H9 (cell line): ENCODE measurements at regions not wholly inside any gene's neighbourhood (a gene's known extent, or its start where the extent isn't known, plus 50 kb on each side); places are given as distances from the start of the nearest gene placed in this dataset.

Experiments used
- DNase-seq: peaks from one replicate; pipeline ENCODE4 v3.0.0-alpha.2; 2017
- H2AFZ ChIP-seq: one replicate; pipeline ENCODE4 v1.6.1; 2013; ENCODE audit warnings: mild to moderate bottlenecking, low read length, control low read depth, moderate library complexity
- H2AK5ac ChIP-seq: 2 replicates; pipeline ENCODE4 v1.6.1; 2013; ENCODE audit warnings: low read length, control low read depth, mixed read lengths; ENCODE audit not compliant: insufficient read length
- H2BK120ac ChIP-seq: one replicate; pipeline ENCODE4 v1.6.1; 2013; ENCODE audit warnings: low read depth, mild to moderate bottlenecking, low read length, control low read depth, inconsistent platforms; ENCODE audit not compliant: poor library complexity, severe bottlenecking
- H2BK12ac ChIP-seq: 2 replicates; pipeline ENCODE4 v1.6.1; 2013; ENCODE audit warnings: low read length, control low read depth, mixed read lengths, low read depth; ENCODE audit not compliant: insufficient read length
- H2BK15ac ChIP-seq: 2 replicates; pipeline ENCODE4 v1.6.1; 2013; ENCODE audit warnings: low read depth, low read length, control low read depth
- H2BK20ac ChIP-seq: one replicate; pipeline ENCODE4 v1.6.1; 2013; ENCODE audit warnings: low read depth, mild to moderate bottlenecking, low read length, control low read depth, inconsistent platforms; ENCODE audit not compliant: poor library complexity, severe bottlenecking
- H2BK5ac ChIP-seq: 2 replicates; pipeline ENCODE4 v1.6.1; 2013; ENCODE audit warnings: low read length, control low read depth, mixed read lengths; ENCODE audit not compliant: insufficient read length
- H3K14ac ChIP-seq: 2 replicates; pipeline ENCODE4 v1.6.1; 2013; ENCODE audit warnings: low read length, control low read depth; ENCODE audit not compliant: insufficient read depth
- H3K18ac ChIP-seq: 2 replicates; pipeline ENCODE4 v1.6.1; 2013; ENCODE audit warnings: low read depth, mild to moderate bottlenecking, mixed read lengths, low read length, control low read depth; ENCODE audit not compliant: insufficient read length
- H3K23ac ChIP-seq: 2 replicates; pipeline ENCODE4 v1.6.1; 2013; ENCODE audit warnings: low read length, control low read depth, mixed read lengths, low read depth; ENCODE audit not compliant: insufficient read length
- H3K23me2 ChIP-seq: 2 replicates; pipeline ENCODE4 v1.6.1; 2013; ENCODE audit warnings: low read depth, mild to moderate bottlenecking, mixed read lengths, low read length, control low read depth; ENCODE audit not compliant: insufficient read length, poor library complexity, severe bottlenecking
- H3K27ac ChIP-seq: 2 replicates; pipeline ENCODE4 v1.5.1; 2013; ENCODE audit warnings: low read length, control low read depth, mixed read lengths, low read depth; ENCODE audit not compliant: insufficient read length
- H3K27me3 ChIP-seq: 2 replicates; pipeline ENCODE4 v1.6.1; 2013; ENCODE audit warnings: low read length, control low read depth, inconsistent platforms; ENCODE audit not compliant: insufficient read depth
- H3K4ac ChIP-seq: 2 replicates; pipeline ENCODE4 v1.6.1; 2013; ENCODE audit warnings: low read depth, mild to moderate bottlenecking, control low read depth, inconsistent platforms, low read length, moderate library complexity
- H3K4me1 ChIP-seq: 2 replicates; pipeline ENCODE4 v1.6.1; 2013; ENCODE audit warnings: low read length, control low read depth, inconsistent platforms; ENCODE audit not compliant: insufficient read depth
- H3K4me2 ChIP-seq: 2 replicates; pipeline ENCODE4 v1.6.1; 2013; ENCODE audit warnings: low read length, control low read depth, mixed read lengths; ENCODE audit not compliant: insufficient read length, insufficient read depth
- H3K56ac ChIP-seq: 2 replicates; pipeline ENCODE4 v1.6.1; 2013; ENCODE audit warnings: low read depth, mild to moderate bottlenecking, mixed read lengths, low read length, control low read depth; ENCODE audit not compliant: insufficient read length
- H3K79me1 ChIP-seq: 2 replicates; pipeline ENCODE4 v1.6.1; 2013; ENCODE audit warnings: low read depth, mild to moderate bottlenecking, moderate library complexity, low read length, control low read depth, inconsistent platforms; ENCODE audit not compliant: insufficient read depth, poor library complexity, severe bottlenecking
- H3K79me2 ChIP-seq: 2 replicates; pipeline ENCODE4 v1.6.1; 2013; ENCODE audit warnings: low read length, control low read depth, inconsistent platforms; ENCODE audit not compliant: insufficient read depth
- H3K9ac ChIP-seq: 2 replicates; pipeline ENCODE4 v1.6.1; 2013; ENCODE audit warnings: low read length, control low read depth, mixed read lengths; ENCODE audit not compliant: insufficient read length; ENCODE audit errors: extremely low read depth
- H3K9me3 ChIP-seq: one replicate; pipeline ENCODE4 v1.6.1; 2013; ENCODE audit warnings: low read depth, low read length, inconsistent platforms; ENCODE audit not compliant: control insufficient read depth
- H3T11ph ChIP-seq: one replicate; pipeline ENCODE4 v1.6.1; 2013; ENCODE audit warnings: mild to moderate bottlenecking, low read length, control low read depth, inconsistent platforms
- H4K20me1 ChIP-seq: one replicate; pipeline ENCODE4 v1.6.1; 2013; ENCODE audit not compliant: control insufficient read depth, insufficient read length, insufficient read depth
- H4K5ac ChIP-seq: 2 replicates; pipeline ENCODE4 v1.6.1; 2013; ENCODE audit warnings: low read depth, mild to moderate bottlenecking, mixed read lengths, low read length, control low read depth; ENCODE audit not compliant: insufficient read length
- H4K8ac ChIP-seq: replicated peaks from 2 replicates; pipeline ENCODE4 v1.6.1; 2013; ENCODE audit warnings: low read length, control low read depth, mixed read lengths, low read depth; ENCODE audit not compliant: insufficient read length
- H4K91ac ChIP-seq: 2 replicates; pipeline ENCODE4 v1.6.1; 2013; ENCODE audit warnings: low read depth, mild to moderate bottlenecking, moderate library complexity, mixed read lengths, low read length, control low read depth; ENCODE audit not compliant: insufficient read length
- H3K27ac Mint-ChIP-seq, 3 experiments: 2 replicates in 2 of 3; 3 replicates in 1 of 3; pipeline ENCODE4 v1.8.0; 2020 to 2021; ENCODE audit warnings: mixed read lengths in 3 of 3, mild to moderate bottlenecking in 1 of 3, moderate library complexity in 1 of 3
- H3K27me3 Mint-ChIP-seq: 2 replicates; pipeline ENCODE4 v1.8.0; 2021; ENCODE audit warnings: low read depth, mild to moderate bottlenecking, moderate library complexity, mixed read lengths
- H3K36me3 Mint-ChIP-seq, 3 experiments: 2 replicates in 2 of 3; 3 replicates in 1 of 3; pipeline ENCODE4 v1.8.0; 2020 to 2021; ENCODE audit warnings: low read depth in 3 of 3, mixed read lengths in 3 of 3; ENCODE audit not compliant: insufficient read depth in 1 of 3
- H3K4me1 Mint-ChIP-seq, 2 experiments: 2 replicates each; pipeline ENCODE4 v1.8.0; 2020; ENCODE audit warnings: mixed read lengths in 2 of 2
- H3K4me3 Mint-ChIP-seq, 2 experiments: 2 replicates in 1 of 2; 3 replicates in 1 of 2; pipeline ENCODE4 v1.8.0; 2020 to 2021; ENCODE audit warnings: mild to moderate bottlenecking in 2 of 2, mixed read lengths in 2 of 2, moderate library complexity in 1 of 2
- H3K9me3 Mint-ChIP-seq, 2 experiments: 2 replicates in 1 of 2; 3 replicates in 1 of 2; pipeline ENCODE4 v1.8.0; 2020; ENCODE audit warnings: mild to moderate bottlenecking in 2 of 2, mixed read lengths in 2 of 2, moderate library complexity in 1 of 2
- CTCF ChIP-seq: fragments of 200-600 bp; sonication (generic); conservative IDR thresholded peaks from 3 replicates; pipeline ENCODE4 v1.8.0; 2021; ENCODE audit warnings: antibody characterized with exemption, mild to moderate bottlenecking
- WGBS: extraction: QIAGEN DNeasy Blood & Tissue Kit; methylation state at CpG from one replicate; pipeline ENCODE4 v1.1.7; 2013; ENCODE audit warnings: missing lambda C conversion rate, low lambda C conversion rate, mixed read lengths; ENCODE audit not compliant: insufficient read length; ENCODE audit errors: extremely low coverage; 5-methylcytosine and 5-hydroxymethylcytosine counted together

GRCh38 chr3:4150816-4151215 is 152.4 kb upstream of the SETMAR start:
- Histone ChIP-seq H4K5ac (no peak overlapping the region), H3K4ac (no peak overlapping the region), H2BK120ac (no peak overlapping the region), H2BK15ac (no peak overlapping the region), H3K4me2 (no peak overlapping the region), H3K23me2 (no peaks in the 10 kb centered on the region), H4K20me1 (no peaks in the 10 kb centered on the region), H3K27me3 (no peaks in the 10 kb centered on the region), H3T11ph (no peak overlapping the region), H4K8ac (no peak overlapping the region), H3K56ac (no peak overlapping the region), H2AFZ (no peak overlapping the region), H3K79me1 (no peaks in the 10 kb centered on the region), H2BK12ac (no peak overlapping the region), H2BK5ac (no peak overlapping the region), H2BK20ac (no peak overlapping the region), H3K23ac (no peak overlapping the region), H4K91ac (no peak overlapping the region), H2AK5ac (no peak overlapping the region), H3K79me2 (no peaks in the 10 kb centered on the region), H3K4me1 (no peaks in the 10 kb centered on the region), H3K9ac (no peak overlapping the region), H3K9me3 (no peaks in the 10 kb centered on the region), H3K18ac (no peak overlapping the region), H3K14ac (no peak overlapping the region), H3K27ac (no peak overlapping the region)
- H3K36me3 Mint-ChIP-seq = no peaks in the 10 kb centered on the region
- no peaks in the 10 kb centered on the region for H3K4me1 Mint-ChIP-seq
- H3K9me3 Mint-ChIP-seq = no peaks in the 10 kb centered on the region
- TF ChIP-seq CTCF = no peak
- WGBS = no CpG with 5 or more reads among the region's 5 CpGs
- H3K4me3 Mint-ChIP-seq = no peak overlapping the region
- H3K27ac Mint-ChIP-seq = no peak overlapping the region
- no peak for DNase-seq
- no peaks in the 10 kb centered on the region for H3K27me3 Mint-ChIP-seq
